ENCODE measurements at regions not wholly inside any gene's neighbourhood (a gene's known extent, or its start where the extent isn't known, plus 50 kb on each side); places are given as distances from the start of the nearest gene placed in this dataset.
A peak's percentile ranks its signal among the peaks of the same experiment; 100 is the strongest.

DNA sequence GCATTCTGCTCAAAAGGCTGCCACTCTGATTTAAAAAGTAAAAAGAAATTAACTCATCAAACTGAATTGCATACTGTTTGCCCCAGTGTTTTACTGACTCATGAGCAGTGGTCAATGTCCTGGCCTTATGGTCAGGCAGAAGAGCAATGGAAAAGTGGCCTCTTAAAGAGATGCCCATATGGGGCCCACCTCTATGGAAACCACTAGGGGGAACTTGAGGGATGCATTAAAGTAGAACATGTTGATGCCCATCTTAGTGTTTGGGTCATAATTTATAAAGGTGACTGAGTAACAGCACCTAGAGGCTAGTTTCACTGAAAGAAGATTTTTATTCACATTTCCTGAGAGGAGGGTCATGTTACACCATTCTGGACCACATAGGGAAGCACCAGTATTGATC is 66.5 kb upstream of the RNU6-1 start:
- H3K27me3 ChIP-seq (ENCODE audit: control insufficient read depth in 3 of 3, insufficient read depth in 3 of 3, low read length in 3 of 3) = no peaks in the 10 kb centered on the region
- no peaks in the 10 kb centered on the region for H3K4me1 ChIP-seq (ENCODE audit: control insufficient read depth in 3 of 3, insufficient read depth in 3 of 3, low read length in 3 of 3)
- H3K9me3 ChIP-seq (ENCODE audit: control insufficient read depth in 3 of 3, low read length in 3 of 3) = peaks cover 0 to under 1% (median 0%) of the 10 kb centered on the region in 3 donors
- no peak overlapping the region for H3K27ac ChIP-seq (ENCODE audit: low read depth, low read length)
- H3K36me3 ChIP-seq (ENCODE audit: control insufficient read depth in 3 of 3, insufficient read depth in 3 of 3, low read length in 3 of 3) = no peaks in the 10 kb centered on the region
- no peak overlapping the region for H3K9ac ChIP-seq (ENCODE audit: low read depth in 1 of 3, low read length in 3 of 3)
- H3K4me3 ChIP-seq (ENCODE audit: low read length in 3 of 3) = no peak overlapping the region

DNA sequence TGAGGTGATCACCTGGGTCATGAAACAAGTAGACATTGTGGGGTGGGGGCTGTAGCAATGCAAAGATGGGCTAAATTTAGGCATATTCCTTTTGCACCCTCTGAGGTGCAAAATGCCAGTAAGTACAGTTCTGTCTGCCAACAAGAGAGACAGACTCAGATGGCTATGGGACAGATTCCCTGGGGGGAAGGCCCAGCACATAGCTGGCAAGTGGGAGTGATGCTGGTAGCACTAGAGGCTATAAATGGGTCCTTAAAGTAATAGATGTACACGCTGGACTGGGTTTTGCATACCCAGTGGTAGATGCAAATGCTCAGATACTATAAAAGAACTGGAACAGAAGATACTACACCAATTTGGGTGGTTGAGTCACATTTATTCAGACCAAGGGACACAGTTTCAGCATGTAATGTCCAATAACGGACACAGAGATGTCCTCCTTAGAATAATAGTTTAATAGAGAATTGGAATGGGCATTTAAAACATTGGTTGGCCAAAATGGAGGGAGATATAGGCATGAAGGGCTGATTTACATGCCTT is 67.4 kb upstream of the RNU6-1 start:
- Histone ChIP-seq H3K4me1 (ENCODE audit: control insufficient read depth in 3 of 3, insufficient read depth in 3 of 3, low read length in 3 of 3) (no peaks in the 10 kb centered on the region), H3K27ac (ENCODE audit: low read depth, low read length) (no peak overlapping the region), H3K9me3 (ENCODE audit: control insufficient read depth in 3 of 3, low read length in 3 of 3) (peaks cover 0 to 2% (median 0%) of the 10 kb centered on the region in 3 donors), H3K36me3 (ENCODE audit: control insufficient read depth in 3 of 3, insufficient read depth in 3 of 3, low read length in 3 of 3) (no peaks in the 10 kb centered on the region), H3K4me3 (ENCODE audit: low read length in 3 of 3) (no peak overlapping the region), H3K27me3 (ENCODE audit: control insufficient read depth in 3 of 3, insufficient read depth in 3 of 3, low read length in 3 of 3) (no peaks in the 10 kb centered on the region), H3K9ac (ENCODE audit: low read depth in 1 of 3, low read length in 3 of 3) (no peak overlapping the region)

DNA sequence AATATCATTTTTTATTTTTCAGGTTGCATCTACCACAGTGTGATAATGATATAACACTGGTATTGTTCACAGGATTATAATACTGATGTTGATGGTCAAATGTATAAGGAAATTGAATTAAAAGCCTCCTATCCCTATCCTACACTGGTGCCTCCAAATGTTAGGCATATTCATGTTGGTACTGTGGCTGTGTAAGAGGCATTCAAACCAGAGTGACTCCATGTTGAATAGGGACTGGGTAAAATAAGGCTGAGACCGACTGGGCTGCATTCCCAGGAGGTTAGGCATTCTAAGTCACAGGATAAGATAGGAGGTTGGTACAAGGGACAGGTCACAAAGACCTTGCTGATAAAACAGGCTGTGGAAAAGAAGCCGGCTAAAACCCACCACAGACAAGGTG is 68.9 kb upstream of the RNU6-1 start:
- no peaks in the 10 kb centered on the region for H3K4me1 ChIP-seq (ENCODE audit: control insufficient read depth in 3 of 3, insufficient read depth in 3 of 3, low read length in 3 of 3)

DNA sequence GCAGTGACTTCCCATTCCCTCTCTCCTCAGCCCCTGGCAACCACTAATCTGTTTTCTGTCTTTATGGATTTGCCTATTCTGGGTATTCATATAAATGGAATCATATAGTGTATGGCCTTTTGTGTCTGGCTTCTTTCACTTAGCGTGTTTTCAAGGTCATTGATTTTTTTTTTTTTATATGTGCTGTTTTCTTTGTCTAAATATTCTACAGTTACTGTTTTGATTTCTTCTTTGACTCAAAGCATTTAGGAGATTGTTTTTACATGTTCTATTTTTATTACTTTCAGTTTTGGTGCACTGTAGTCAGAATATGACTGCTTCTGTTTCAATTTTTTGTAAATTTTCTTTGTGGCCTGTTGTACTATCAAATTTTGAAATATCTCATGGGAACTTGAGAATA is 71.9 kb upstream of the RNU6-1 start:
- H3K36me3 ChIP-seq (ENCODE audit: control insufficient read depth in 3 of 3, insufficient read depth in 3 of 3, low read length in 3 of 3) = no peaks in the 10 kb centered on the region
- peaks cover 16 to 22% (median 20%) of the 10 kb centered on the region in 3 donors for H3K4me1 ChIP-seq (ENCODE audit: control insufficient read depth in 3 of 3, insufficient read depth in 3 of 3, low read length in 3 of 3)
- H3K9ac ChIP-seq (ENCODE audit: low read depth in 1 of 3, low read length in 3 of 3) = no peak overlapping the region
- no peak overlapping the region for H3K27ac ChIP-seq (ENCODE audit: low read depth, low read length)
- H3K27me3 ChIP-seq (ENCODE audit: control insufficient read depth in 3 of 3, insufficient read depth in 3 of 3, low read length in 3 of 3) = no peaks in the 10 kb centered on the region
- no peak overlapping the region for H3K4me3 ChIP-seq (ENCODE audit: low read length in 3 of 3)
- H3K9me3 ChIP-seq (ENCODE audit: control insufficient read depth in 3 of 3, low read length in 3 of 3) = peaks cover 0 to 2% (median 0%) of the 10 kb centered on the region in 3 donors

More for the DNA sequence above, 68.9 kb upstream of the RNU6-1 start:
- H3K4me3 ChIP-seq (ENCODE audit: low read length in 3 of 3) = no peak overlapping the region
- H3K27ac ChIP-seq (ENCODE audit: low read depth, low read length) = no peak overlapping the region
- H3K36me3 ChIP-seq (ENCODE audit: control insufficient read depth in 3 of 3, insufficient read depth in 3 of 3, low read length in 3 of 3) = no peaks in the 10 kb centered on the region
- peaks cover 0 to 2% (median 0%) of the 10 kb centered on the region in 3 donors for H3K9me3 ChIP-seq (ENCODE audit: control insufficient read depth in 3 of 3, low read length in 3 of 3)
- no peaks in the 10 kb centered on the region for H3K27me3 ChIP-seq (ENCODE audit: control insufficient read depth in 3 of 3, insufficient read depth in 3 of 3, low read length in 3 of 3)
- no peak overlapping the region for H3K9ac ChIP-seq (ENCODE audit: low read depth in 1 of 3, low read length in 3 of 3)

DNA sequence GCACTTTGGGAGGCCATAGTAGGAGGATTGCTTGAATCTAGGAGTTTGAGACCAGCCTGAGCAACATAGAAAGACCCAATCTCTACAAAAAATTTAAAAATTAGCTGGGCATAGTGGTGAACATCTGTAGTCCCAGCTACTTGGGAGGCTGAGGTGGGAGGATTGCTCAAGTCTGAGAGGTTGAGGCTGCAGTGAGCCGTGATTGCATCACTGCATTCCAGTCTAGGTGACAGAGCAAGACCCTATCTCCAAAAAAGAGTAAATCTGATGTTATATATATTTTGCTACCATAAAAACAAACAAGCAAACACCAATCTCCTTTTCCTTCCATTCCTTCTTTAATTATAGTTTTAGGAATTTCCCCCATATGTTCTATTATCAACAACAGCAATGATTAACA is 74.2 kb upstream of the RNU6-1 start:
- Histone ChIP-seq H3K36me3 (ENCODE audit: control insufficient read depth in 3 of 3, insufficient read depth in 3 of 3, low read length in 3 of 3) (no peaks in the 10 kb centered on the region), H3K27ac (ENCODE audit: low read depth, low read length) (peak overlapping the region; percentile 88), H3K4me3 (ENCODE audit: low read length in 3 of 3) (no peak overlapping the region), H3K9ac (ENCODE audit: low read depth in 1 of 3, low read length in 3 of 3) (no peak overlapping the region), H3K27me3 (ENCODE audit: control insufficient read depth in 3 of 3, insufficient read depth in 3 of 3, low read length in 3 of 3) (no peaks in the 10 kb centered on the region), H3K9me3 (ENCODE audit: control insufficient read depth in 3 of 3, low read length in 3 of 3) (peaks cover 0 to 2% (median 0%) of the 10 kb centered on the region in 3 donors), H3K4me1 (ENCODE audit: control insufficient read depth in 3 of 3, insufficient read depth in 3 of 3, low read length in 3 of 3) (peaks cover 25 to 31% (median 25%) of the 10 kb centered on the region in 3 donors)

DNA sequence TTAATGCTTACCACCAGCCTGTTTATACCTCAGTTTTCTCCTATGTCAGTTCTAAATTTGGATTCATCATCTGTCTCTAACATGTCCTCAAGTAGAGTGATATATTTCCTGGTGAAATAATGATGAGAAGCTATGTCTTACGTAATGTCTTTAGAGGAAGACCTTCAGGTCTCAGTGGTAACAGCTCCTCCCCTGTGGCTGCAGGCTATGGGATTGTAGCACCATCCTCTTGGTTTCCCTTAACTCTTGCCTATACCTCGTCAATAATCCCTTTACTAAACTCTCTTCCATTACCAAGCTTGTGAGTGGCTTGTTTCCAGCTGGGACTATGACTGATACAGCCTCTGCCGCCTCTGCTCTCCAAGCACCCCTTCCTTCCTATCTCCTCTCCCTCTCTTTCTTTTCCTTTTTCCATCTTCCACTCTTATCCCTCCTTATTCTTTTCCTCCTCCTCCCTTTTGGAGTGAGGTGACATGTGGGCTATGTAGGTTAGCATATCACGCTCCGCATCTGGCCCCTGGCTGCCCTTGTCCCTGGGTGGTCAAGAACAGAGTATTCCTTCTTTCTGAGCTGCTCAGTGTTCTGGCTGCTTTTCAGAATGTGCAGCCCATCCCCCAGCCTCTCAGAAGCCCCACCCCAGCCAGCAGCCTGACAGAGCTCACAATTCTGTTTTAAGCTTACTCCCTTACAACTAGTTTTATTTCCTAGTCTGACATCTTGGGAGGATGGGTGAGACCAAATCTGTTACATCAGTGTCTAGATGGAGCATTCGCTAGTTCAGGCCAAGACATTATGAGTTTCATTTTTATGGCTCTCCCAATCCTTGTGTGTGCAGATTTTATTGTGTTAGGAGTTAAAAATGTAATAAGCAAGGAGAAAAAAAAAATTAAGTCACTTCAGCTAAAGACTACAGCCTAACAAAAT is 75.0 kb upstream of the RNU6-1 start:
- Histone ChIP-seq H3K27me3 (ENCODE audit: control insufficient read depth in 3 of 3, insufficient read depth in 3 of 3, low read length in 3 of 3) (no peaks in the 10 kb centered on the region), H3K4me1 (ENCODE audit: control insufficient read depth in 3 of 3, insufficient read depth in 3 of 3, low read length in 3 of 3) (peaks cover 25 to 31% (median 25%) of the 10 kb centered on the region in 3 donors), H3K36me3 (ENCODE audit: control insufficient read depth in 3 of 3, insufficient read depth in 3 of 3, low read length in 3 of 3) (no peaks in the 10 kb centered on the region), H3K27ac (ENCODE audit: low read depth, low read length) (peak overlapping the region; percentile 88), H3K4me3 (ENCODE audit: low read length in 3 of 3) (peak overlapping the region in 2 of 3 donors; percentile 27 to 32), H3K9me3 (ENCODE audit: control insufficient read depth in 3 of 3, low read length in 3 of 3) (peaks cover 0 to 2% (median 0%) of the 10 kb centered on the region in 3 donors), H3K9ac (ENCODE audit: low read depth in 1 of 3, low read length in 3 of 3) (peak overlapping the region in 2 of 3 donors; percentile 27 to 47)

DNA sequence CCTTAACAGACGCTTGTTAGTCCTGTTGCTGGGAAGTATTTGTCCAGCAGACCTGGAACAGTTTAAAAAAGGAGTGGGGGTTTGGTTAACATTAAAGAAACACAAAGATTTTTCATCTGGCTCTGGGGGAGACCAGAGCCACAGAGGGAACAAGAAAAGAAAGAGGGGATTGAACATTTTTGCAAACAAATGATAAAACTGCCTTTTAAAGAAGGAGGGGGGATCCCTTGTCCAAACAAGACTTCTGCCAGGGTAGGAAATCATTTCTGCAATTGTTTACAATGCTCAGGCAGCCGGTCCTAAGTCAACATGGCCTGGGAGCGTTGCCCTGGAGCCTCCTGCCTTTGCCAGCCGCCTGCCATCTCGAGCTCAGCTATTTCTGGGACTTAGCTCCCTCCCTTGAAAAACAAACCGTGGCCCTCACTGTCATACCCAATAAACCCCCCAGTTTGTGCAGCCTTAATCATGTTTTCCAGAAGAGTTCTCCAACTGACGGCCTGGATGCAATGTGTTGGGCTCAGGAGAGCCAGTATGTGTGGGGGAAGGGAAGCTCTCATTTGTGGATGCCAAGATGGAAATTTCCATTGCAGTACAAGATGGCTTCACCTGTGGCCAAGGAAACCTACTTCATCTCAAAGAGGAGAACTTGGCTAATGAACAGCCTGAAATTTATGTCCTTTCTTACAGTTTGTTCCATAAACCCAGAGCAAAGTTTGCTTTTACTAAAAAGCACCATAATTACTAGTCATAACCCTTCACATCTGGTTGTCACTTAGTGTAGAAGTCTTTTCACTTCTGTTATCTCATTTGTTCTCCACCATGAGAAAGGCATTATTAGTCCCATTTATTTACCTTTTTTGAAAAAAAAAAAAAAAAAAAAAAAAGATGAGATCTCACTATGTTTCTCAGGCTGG is 75.9 kb upstream of the RNU6-1 start:
- H3K27ac ChIP-seq (ENCODE audit: low read depth, low read length) = peak overlapping the region; percentile 88
- no peaks in the 10 kb centered on the region for H3K27me3 ChIP-seq (ENCODE audit: control insufficient read depth in 3 of 3, insufficient read depth in 3 of 3, low read length in 3 of 3)
- peak overlapping the region; percentile 6 to 32 (median 19) for H3K4me3 ChIP-seq (ENCODE audit: low read length in 3 of 3)
- H3K36me3 ChIP-seq (ENCODE audit: control insufficient read depth in 3 of 3, insufficient read depth in 3 of 3, low read length in 3 of 3) = no peaks in the 10 kb centered on the region
- H3K9ac ChIP-seq (ENCODE audit: low read depth in 1 of 3, low read length in 3 of 3) = peak overlapping the region in 2 of 3 donors; percentile 27 to 47
- H3K4me1 ChIP-seq (ENCODE audit: control insufficient read depth in 3 of 3, insufficient read depth in 3 of 3, low read length in 3 of 3) = peaks cover 25 to 31% (median 25%) of the 10 kb centered on the region in 3 donors
- peaks cover 0 to 2% (median 0%) of the 10 kb centered on the region in 3 donors for H3K9me3 ChIP-seq (ENCODE audit: control insufficient read depth in 3 of 3, low read length in 3 of 3)

DNA sequence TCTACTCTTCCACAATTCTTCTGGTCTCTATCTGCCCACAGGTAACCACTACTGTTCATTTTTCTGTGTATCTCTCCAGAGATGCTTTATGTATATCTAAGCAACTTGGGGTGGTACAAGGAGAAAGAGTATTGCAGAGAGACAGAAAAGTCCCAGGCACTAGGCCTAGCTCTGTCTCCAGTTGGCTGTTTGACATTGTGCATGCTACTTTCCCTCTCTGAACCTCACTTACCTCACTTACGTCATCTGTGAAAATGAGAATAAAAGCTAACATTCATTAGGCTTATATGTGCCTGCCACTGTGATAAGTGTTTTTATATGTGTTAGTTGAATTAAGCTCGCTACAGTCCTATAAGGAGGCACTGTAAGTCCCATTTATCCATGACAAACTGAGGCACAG is 76.7 kb upstream of the RNU6-1 start:
- H3K4me1 ChIP-seq (ENCODE audit: control insufficient read depth in 3 of 3, insufficient read depth in 3 of 3, low read length in 3 of 3) = peaks cover 25 to 31% (median 25%) of the 10 kb centered on the region in 3 donors

DNA sequence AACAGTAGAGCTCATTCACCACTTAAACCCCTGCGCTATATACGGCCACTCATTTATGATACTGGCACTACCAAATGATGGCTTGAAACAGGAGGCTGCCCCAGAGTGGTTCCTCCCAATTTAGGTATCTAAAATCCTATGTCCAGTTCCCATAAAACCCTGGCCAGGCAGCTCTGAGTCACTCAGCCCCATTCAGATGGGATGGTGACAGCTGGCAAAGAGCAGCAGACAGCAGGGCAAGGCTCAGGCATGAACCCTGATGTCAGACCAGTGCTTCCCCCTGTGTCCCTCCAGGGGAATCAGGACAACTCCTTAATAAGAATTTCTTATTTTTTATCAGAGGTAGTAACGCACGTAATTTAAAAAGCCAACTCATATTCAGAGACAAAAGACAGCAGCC is 77.2 kb upstream of the RNU6-1 start:
- Histone ChIP-seq H3K9ac (ENCODE audit: low read depth in 1 of 3, low read length in 3 of 3) (peak overlapping the region in 2 of 3 donors; percentile 26 to 33), H3K27ac (ENCODE audit: low read depth, low read length) (peak overlapping the region; percentile 88), H3K4me1 (ENCODE audit: control insufficient read depth in 3 of 3, insufficient read depth in 3 of 3, low read length in 3 of 3) (peaks cover 25 to 31% (median 25%) of the 10 kb centered on the region in 3 donors)

More for the DNA sequence above, 76.7 kb upstream of the RNU6-1 start:
- Histone ChIP-seq H3K36me3 (ENCODE audit: control insufficient read depth in 3 of 3, insufficient read depth in 3 of 3, low read length in 3 of 3) (no peaks in the 10 kb centered on the region), H3K9ac (ENCODE audit: low read depth in 1 of 3, low read length in 3 of 3) (no peak overlapping the region), H3K4me3 (ENCODE audit: low read length in 3 of 3) (no peak overlapping the region), H3K27ac (ENCODE audit: low read depth, low read length) (peak overlapping the region; percentile 88), H3K27me3 (ENCODE audit: control insufficient read depth in 3 of 3, insufficient read depth in 3 of 3, low read length in 3 of 3) (no peaks in the 10 kb centered on the region), H3K9me3 (ENCODE audit: control insufficient read depth in 3 of 3, low read length in 3 of 3) (no peaks in the 10 kb centered on the region)

More for the DNA sequence above, 77.2 kb upstream of the RNU6-1 start:
- Histone ChIP-seq H3K27me3 (ENCODE audit: control insufficient read depth in 3 of 3, insufficient read depth in 3 of 3, low read length in 3 of 3) (no peaks in the 10 kb centered on the region), H3K4me3 (ENCODE audit: low read length in 3 of 3) (peak overlapping the region in 1 of 3 donors; percentile 2), H3K36me3 (ENCODE audit: control insufficient read depth in 3 of 3, insufficient read depth in 3 of 3, low read length in 3 of 3) (no peaks in the 10 kb centered on the region), H3K9me3 (ENCODE audit: control insufficient read depth in 3 of 3, low read length in 3 of 3) (no peaks in the 10 kb centered on the region)

Measured in skeletal muscle tissue (tissue), 3 donors.